ENCODE measurements at regions not wholly inside any gene's neighbourhood (a gene's known extent, or its start where the extent isn't known, plus 50 kb on each side); places are given as distances from the start of the nearest gene placed in this dataset.
A peak's percentile ranks its signal among the peaks of the same experiment; 100 is the strongest.

DNA sequence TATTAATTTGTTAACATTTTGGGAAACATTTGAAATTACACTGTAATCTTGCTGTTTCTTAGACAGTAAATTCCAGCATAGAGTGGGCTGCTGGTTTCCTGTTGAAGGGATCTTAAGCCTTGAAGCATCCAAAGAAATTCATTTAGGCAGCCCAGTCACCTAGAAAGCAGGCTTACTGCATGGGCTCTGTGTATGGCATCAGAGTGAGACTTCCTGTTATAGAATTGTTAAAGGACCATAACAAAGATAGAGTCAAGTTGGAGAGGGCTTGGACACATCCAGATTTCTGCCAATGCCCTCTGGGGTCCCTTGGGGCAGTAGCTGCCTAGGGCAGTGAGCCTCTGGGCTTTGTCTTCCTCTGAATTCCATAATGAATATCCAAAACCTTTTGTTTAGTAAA, 149.2 kb downstream of the DYRK2 start:
- DNase-seq: no peak

DNA sequence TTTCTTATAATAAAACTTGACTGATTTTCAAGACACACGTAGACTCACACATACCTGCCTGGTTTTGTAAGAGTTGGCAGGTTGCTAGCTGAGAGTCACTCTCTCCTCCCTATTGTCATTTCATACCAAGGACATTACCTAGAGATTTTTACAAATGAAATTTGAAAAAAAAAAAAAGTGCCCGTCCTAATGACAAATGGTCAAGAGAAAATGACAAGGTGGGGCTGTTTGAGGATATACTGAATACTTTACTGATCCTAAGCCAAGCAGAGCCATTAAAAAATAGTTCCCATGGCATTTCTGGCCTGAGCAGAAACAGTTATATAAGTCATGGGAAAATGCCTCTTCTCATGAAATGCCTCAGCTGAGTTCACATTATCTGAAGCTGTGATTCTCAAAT, 150.2 kb downstream of the DYRK2 start:
- DNase-seq: no peak

DNA sequence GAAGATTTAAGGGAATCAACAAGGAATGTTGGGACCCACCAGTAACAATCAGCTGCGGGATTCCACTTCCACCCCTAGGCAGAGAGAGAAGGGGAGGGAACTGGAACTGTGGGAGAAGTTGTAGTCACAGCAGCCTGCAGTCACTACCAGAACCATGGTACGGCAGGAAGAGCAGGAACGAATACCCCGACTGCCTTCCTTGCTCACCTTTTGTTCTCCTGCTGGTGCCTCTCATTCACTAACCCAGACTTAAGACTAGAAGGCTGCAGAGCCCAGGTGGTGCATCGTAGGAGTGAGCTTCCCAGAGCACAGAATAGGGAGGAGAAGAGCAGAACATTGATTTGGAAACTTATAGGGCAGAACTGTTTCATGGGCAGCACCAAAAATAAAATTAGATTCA, 154.2 kb downstream of the DYRK2 start:
- no peak for DNase-seq

DNA sequence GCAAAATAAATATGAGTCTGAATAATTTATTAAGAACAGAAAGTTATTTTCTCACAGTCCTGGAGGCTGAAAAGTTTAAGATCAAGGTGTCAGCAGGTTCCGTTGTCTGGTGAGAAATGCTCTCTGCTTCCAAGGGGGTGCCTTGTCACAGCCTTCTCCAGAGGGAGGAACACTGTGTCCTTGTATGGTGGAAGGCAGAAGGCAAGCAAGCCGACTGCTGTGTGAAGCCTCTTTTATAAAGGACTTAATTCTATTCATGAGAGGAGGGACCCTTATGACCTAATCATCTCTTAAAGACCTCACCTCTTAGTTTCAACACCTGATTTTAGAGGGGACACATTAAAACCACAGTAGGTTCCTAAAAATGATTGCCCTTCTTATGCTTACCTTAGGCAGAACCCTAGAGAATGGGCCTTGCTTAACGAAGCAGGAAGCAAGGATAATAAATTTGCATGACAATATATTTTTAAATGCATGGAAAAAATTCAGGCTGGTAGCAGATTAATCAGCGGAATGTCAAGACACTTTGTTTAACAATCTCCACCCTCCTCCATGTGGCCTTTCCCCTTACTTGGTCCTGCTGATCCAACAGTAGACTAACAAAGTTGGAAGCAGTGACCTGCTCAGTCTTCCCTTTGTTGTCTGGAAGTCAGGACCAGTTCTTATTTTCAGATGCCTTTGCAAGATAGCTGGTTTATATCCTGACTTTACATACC, 154.9 kb downstream of the DYRK2 start:
- no peak for DNase-seq

DNA sequence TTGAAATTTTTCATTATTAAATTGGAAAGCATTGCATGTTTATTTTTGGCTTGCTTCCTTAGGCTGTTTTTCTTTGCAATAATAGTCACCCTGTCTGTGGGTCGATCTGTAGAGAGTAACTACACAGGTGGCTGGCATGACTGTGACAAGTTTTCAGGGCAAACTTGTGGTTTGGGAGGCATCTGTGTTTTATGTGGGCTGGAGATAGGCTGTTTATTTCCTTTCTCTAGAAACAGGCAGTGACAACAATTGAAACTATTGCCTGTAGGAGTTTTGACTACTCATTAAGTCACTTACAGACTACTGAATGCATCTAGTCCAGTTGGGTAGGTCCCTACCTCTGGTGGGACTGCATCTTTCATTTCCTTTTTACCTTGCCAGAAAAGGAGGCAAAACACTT, 155.6 kb downstream of the DYRK2 start:
- no peak for DNase-seq

DNA sequence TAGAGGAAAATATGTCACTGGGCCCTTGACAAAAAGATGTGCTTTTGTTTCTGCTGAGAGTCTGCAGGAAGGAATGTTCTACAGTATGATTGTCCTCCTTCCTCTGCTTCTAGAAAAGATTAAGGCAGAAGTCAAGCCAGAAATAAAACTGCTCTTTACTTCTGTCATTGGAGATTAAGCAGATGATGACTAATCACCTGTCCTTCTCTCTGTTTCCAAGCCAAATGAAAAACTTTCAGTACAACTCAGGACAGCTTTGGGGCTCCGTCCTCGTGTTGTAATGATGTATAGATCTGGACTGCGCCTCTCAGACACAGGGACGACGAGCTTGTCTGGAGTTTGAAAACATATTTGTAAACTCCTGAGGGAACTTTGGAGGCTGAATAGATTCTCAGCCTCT, 159.3 kb downstream of the DYRK2 start:
- DNase-seq: no peak

DNA sequence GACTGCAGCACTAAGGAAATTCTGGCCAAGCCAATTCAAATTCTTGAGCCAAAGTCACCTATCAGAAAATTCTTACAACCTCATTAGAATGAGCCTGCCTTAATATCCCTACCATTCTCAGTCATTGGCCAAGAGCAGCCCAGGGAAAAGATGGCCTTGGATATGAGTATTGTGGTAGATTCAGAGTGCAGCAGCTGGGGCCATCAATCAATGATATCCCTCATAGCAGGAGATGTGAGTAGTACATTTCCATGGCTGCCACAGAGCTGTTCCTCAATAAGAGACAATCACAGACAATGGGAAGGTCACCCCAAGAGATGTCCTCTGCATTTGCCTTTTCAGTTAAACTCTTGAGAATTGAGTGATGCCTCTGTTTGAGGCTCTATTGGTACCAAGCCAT, 161.6 kb downstream of the DYRK2 start:
- no peak for DNase-seq

DNA sequence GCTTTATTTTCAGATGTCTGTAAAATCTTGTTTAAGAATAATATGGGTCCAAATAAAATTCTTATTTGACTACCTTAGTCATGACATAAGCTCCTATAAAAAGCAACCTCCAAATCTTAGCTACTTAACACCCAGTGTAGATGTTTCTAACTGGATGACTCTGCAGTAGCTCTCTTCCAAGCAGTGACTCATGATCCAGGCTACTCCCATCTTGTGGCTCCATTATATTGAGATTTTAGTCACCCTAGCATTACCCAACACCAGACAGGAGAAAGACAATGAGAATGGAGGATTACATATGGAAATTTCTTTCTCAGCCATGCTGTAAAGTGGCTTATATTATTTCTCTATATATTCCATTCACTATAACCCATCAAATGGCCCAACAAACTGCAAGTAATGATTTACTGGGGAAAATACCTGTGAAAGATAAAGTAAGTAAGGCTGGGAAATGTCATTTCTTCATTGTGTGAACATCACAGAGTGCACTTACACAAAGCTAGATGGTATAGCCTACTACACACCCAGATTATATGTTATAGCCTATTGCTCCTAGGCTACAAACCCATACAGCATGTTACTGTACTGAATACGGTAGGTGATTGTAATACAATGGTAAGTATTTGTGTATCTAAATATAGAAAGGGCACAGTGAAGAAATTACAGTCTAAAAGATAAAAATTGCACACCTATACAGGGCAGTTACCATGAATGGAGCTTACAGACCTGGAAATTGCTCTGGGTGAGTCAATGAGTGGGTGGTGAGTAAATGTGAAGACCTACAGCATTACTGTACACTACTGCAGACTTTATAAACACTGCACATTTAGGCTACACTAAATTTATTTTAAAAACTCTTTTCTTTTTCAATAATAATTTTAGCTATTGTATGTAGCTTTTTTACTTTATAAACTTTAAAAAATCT, 163.2 kb downstream of the DYRK2 start:
- no peak for DNase-seq

DNA sequence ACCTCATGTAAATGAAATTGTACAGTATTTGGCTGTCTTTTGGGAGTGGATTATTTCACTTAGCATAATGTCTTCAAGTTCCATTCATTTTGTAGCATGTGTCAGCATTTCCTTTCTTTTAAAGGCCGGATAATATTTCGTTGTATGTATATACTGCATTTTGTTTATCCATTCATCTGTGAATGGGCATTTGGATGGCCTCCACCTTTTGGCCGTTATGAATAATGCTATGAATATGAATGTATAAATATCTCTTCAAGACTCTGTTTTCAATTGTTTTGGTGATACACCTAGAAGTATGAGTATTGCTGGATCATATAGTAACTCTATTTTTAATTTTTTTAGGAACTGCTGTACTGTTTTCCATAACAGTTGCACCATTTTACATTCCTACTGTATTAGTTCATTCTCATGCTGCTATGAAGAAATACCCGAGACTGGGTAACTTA, 164.9 kb downstream of the DYRK2 start:
- DNase-seq: no peak

DNA sequence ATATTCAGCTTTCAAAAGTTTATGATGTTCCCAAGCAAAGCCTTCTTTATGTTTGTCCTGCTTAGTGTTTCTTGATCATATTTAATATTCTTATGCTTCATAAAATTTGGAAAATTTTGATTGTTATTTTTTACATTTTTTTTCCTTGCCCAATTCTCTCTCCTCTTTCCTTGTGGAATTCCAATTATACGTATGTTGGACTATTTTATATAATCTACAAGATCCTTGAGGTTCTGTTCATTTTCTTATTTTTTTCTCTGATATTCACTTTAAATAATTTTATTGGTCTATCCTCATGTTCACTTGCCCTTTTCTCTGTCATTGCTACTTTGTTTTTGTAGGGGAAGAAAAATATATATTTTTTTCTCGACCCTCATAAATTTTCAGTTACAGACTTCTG, 167.7 kb downstream of the DYRK2 start:
- no peak for DNase-seq

DNA sequence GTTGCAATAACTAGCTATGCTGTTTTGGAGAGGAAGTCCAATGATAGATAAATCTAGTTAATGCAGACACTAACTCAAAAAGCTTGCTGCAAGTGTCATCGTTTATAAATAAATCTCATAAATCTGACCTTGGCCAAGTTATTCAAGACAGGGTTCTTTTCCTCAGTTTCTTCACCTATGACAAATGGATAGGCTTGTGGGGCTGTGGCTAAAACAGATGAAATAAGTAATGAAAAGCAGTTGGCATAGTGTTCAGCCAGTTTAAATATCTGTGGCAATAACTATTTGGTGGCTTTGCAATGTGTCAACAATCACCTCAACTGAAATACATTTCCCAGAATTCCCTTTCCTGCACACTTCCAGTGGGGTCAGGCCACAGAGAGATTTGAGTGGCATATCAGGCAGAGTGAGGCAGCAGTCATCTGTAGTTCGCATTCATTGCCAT, 169.9 kb downstream of the DYRK2 start:
- DNase-seq: no peak

DNA sequence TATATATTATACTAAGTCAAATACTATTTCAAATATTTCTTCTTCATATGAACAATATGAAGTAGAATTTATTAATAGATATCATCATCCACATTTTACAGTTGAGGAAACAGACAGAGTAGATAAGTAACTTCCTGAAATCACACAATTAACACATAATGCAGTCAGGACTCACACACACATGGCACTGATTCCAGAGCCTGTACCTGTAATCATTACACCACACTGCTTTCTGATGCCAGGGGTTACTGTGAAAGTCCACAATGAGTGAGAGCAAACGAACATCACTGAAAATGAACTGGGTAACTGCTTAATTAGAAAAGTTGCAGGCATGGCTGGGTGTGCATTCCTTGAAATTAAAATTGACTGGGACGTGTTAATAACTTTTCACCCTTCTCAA, 169.3 kb upstream of the IFNG-AS1 start:
- DNase-seq: no peak

DNA sequence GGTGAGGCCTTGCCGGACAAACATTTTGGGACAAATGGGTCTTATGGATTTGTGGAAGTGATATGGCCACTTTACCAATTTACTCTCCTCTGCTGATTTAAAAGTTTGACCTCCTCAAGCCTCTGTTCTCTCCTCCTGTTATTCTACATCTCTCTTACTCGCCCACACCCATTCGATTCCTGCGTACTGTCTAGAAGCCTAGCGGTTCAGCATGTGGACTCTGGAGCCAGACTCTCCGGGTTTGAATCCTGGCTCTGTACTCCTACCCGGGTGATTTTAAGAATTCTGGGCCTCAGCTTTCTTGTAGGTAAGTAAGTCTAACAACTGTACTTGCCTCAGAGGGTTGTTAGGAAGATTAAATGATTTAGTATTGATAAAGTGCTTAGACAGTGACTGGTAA, 168.6 kb upstream of the IFNG-AS1 start:
- no peak for DNase-seq

DNA sequence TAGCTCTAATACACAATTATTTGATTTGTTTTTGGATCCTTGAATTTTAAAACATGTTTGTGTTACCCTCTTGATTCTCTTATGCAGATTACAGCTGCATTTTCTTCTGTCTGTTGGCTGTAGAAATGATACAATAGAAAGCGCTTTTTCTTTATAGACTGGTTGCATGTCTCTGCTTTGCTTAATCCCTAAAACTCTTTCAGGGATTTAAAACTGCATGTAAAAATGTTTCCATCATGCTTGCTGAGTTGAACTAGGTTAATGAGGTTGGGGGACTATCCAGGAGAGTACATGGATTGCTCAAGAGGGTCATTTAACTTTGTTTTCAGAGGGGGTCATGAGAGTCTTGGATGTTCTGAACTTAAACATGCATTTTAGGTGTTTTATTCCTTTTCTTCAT, 166.4 kb upstream of the IFNG-AS1 start:
- no peak for DNase-seq

DNA sequence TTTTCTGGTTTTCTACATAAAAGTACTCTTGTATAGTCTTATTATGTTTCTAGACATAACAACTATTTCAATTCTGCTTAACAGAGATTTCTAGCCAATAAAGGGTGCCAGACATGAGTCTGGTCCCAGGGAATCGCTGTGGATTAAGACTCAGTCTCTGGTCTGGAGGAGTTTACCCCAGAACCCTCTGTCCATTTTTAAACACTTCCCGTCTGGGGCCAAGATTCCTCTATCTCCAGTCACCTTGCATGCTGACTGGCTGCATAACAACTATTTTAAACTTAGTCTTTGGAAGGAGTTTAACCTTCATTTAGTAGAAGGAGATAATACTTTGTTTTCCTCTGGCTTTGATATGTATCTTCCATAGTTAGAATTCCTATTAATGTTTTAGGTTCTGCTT, 163.1 kb upstream of the IFNG-AS1 start:
- DNase-seq: no peak

DNA sequence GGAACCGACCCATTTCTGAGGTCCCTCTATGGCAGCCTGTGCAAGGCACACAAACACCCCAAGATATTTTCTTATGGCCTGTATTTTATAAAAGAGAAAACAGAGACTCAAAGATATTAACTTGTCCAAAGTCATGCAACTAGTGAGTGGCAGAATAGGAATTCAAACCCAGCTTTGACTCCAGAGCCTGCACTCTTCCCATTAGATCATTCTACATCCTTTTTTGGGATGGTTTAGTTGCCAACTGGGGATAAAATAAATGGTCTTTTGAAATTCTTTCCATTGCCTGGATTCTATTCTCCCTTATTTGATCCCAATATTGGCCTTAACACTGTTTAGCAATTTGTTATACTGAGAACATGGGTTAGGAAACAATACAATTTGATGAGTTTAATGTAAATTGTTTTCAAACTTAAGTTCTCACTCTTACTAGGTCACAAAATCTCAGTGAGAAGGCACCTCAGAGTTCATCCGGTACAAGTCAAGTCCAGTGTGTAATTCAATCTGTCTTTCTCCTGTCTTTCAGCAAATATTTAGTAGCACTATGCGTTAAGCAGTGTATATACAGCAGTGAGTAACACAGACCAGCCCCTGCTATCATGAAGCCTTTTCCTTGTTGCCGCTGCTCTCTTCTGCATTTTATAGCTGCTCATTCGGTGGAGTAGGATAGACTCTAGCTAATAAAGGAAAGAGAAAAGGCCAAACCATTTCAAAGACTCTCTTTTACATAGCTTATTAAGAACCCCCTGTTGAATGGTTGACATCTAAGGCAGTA, 162.1 kb upstream of the IFNG-AS1 start:
- DNase-seq: peak; percentile 0

DNA sequence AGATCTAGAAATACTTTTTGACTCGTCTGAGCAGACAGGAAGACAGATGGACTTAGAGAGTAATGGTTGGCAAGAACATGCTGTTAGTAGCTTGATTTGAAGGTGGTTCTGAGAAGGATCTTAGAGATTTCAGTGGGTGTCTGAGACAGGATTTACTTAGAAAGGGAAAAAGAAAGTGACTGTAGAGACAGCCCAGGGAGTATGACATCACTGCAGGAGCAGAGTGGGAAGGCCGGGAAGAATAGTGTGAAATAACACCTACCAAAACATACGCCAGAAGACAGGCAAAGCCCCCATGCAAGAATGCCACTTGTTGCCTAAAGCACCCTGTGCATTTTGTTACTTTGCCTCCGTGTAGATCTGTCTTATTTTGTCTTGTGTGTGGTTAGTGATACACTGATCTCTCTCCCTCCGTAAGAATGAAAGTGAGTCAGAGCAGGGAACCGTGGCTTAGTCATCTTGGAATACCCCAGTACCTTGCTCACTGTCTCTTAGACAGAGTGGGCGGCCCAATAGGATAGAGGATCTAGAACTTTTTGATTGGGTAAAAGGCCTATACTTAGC, 161.3 kb upstream of the IFNG-AS1 start:
- DNase-seq: no peak

DNA sequence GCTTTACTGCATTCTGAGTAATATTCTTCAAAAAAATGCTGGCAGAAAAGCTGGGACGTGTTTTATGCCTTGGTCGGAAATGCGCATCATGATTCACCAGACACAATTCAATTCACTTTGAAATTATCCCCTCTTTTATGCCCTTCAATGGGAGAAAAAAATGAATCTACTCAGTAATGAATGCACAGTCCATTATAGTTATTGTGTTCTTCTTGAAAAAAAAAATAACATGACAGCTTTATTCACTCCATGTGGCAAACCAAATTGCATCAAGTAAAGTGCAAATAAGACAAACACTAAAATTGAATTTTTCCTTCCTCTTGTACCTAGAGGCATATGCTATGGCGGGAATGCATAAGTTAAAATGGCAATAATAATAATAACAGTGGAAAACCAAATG, 159.4 kb upstream of the IFNG-AS1 start:
- no peak for DNase-seq

DNA sequence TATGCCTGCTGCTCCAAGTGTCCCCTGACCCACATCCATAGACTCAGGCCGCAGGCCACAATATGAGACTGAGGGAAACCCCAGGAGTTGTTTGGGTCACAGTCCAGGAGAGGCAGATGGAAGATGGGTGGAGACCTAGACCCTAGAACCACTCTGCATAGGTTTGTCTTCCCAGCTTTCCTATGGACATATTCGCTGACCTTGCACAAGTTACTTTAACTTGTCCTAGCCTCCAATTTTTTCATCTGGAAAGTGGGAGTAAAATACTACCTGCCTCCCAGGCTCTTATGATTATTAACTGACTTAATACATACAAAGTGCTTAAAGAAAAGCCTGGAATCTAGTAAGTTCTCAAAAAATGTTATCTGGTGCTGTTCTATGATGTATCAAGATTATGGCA, 157.1 kb upstream of the IFNG-AS1 start:
- DNase-seq: no peak

DNA sequence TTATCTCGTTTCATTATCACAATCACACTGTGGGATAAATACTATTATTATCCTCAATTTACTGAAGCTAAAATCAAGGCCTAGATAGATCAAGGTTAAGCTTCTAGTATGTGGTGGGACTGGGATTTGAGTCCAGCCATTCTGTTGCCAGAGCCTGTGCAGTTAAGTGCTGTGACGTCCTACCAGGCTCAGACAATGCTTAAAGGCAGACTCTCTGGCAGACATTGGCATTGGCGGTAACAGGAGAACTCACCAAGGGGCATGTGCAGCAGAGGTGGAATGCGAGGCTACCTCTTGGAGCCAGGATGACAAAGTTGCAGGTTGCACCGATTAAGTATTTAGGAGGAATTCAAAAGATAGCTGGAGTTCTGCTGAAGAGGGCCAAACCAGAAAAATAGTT, 155.6 kb upstream of the IFNG-AS1 start:
- no peak for DNase-seq

DNA sequence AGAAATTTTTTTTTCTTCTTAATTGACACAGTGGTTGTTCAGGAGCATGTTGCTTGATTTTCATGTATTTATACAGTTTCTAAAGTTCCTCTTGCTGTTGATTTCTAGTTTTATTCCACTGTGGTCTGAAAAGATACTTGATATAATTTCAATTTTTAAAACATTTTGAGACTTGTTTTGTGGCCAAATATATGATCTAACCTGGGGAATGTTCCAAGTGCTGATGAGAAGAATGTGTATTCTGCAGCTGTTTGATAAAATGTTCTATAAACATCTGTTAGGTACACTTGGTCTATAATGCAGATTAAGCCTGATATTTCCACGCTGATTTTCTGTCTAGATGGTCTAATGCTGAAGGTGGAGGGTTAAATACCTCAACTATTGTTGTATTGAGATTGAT, 151.4 kb upstream of the IFNG-AS1 start:
- no peak for DNase-seq

DNA sequence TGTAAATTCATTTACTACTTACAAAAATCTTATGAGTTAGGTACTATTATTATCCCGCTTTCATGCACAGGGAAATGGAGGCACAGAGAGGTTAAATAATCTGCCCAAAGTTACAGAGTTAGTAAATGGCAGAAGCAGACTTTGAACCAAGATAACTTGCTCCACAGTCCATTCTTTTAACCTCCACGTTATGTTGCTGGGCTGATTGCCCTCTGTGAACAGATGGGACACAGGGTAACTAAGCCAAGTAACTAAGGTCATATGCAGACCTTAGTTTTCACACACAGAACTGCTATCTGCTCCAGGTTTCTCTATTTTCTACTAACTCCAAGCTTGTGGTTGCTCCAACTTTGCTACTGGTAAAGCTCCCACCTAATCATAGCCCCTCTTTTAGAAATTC, 147.1 kb upstream of the IFNG-AS1 start:
- DNase-seq: no peak

DNA sequence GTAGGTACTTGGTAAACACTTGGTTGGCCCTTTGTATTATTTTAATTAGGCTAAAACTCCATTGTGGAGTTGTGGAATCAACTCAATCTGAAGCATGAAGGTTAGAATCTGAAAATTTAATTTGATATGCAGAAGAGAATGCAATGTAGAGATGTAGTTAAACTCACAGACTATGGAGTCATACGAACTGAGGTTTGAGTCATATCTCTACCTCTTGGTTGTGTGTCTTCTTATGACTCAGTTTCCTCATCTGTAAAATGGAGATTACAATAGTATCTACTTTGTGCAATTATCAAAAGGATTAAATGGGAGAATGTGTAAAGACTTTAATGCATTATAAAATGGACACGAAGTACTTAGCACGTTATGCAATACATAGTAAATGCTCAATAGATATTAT, 146.0 kb upstream of the IFNG-AS1 start:
- no peak for DNase-seq
